Right atrium auricular region (tissue), 2 donors: ENCODE measurements at regions not wholly inside any gene's neighbourhood (a gene's known extent, or its start where the extent isn't known, plus 50 kb on each side); places are given as distances from the start of the nearest gene placed in this dataset.
A peak's percentile ranks its signal among the peaks of the same experiment; 100 is the strongest.

Source experiments
- DNase-seq: peaks from one replicate; pipeline ENCODE4 v3.0.0-alpha.2; 2019; ENCODE audit warnings: low spot score
- H3K27ac ChIP-seq, 2 donors: fragments of 200-600 bp; sonication (generic); 1 replicate in 1 of 2; 2 replicates in 1 of 2; pipeline ENCODE4 v1.5.1; 2016 to 2019
- H3K27me3 ChIP-seq, 2 donors: fragments of 200-600 bp; sonication (generic); one replicate each; pipeline versions ENCODE4 v1.5.1 to v1.6.0; 2017 to 2019
- H3K36me3 ChIP-seq: fragments of 200-600 bp; sonication (generic); one replicate; pipeline ENCODE4 v1.5.1; 2016
- H3K4me1 ChIP-seq, 2 donors: fragments of 200-600 bp; sonication (generic); one replicate each; pipeline versions ENCODE4 v1.5.1 to v1.6.0; 2017 to 2019
- H3K4me3 ChIP-seq, 2 donors: fragments of 200-600 bp; sonication (generic); 1 replicate in 1 of 2; 2 replicates in 1 of 2; pipeline ENCODE4 v1.5.1; 2017 to 2019; ENCODE audit warnings: mild to moderate bottlenecking in 1 of 2, moderate library complexity in 1 of 2
- H3K9me3 ChIP-seq, 2 donors: fragments of 200-600 bp; sonication (generic); one replicate each; pipeline ENCODE4 v1.5.1; 2019
- TF ChIP-seq, protein P1 (sequence below), 2 donors: fragments of 200-600 bp; sonication (generic); IDR thresholded peaks; one replicate each; pipeline ENCODE4 v1.5.1; 2019; ENCODE audit warnings: antibody characterized with exemption in 2 of 2

GRCh38 chr12:89247967-89248366, 104.3 kb downstream of the DUSP6 start:
- Histone ChIP-seq H3K4me3 (no peak overlapping the region), H3K4me1 (peaks cover 0 to 20% of the 10 kb centered on the region in 2 donors), H3K27ac (no peak overlapping the region), H3K36me3 (no peaks in the 10 kb centered on the region), H3K9me3 (no peaks in the 10 kb centered on the region), H3K27me3 (no peaks in the 10 kb centered on the region)
- no peak for DNase-seq
- TF ChIP-seq, protein P1, sequence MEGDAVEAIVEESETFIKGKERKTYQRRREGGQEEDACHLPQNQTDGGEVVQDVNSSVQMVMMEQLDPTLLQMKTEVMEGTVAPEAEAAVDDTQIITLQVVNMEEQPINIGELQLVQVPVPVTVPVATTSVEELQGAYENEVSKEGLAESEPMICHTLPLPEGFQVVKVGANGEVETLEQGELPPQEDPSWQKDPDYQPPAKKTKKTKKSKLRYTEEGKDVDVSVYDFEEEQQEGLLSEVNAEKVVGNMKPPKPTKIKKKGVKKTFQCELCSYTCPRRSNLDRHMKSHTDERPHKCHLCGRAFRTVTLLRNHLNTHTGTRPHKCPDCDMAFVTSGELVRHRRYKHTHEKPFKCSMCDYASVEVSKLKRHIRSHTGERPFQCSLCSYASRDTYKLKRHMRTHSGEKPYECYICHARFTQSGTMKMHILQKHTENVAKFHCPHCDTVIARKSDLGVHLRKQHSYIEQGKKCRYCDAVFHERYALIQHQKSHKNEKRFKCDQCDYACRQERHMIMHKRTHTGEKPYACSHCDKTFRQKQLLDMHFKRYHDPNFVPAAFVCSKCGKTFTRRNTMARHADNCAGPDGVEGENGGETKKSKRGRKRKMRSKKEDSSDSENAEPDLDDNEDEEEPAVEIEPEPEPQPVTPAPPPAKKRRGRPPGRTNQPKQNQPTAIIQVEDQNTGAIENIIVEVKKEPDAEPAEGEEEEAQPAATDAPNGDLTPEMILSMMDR (IDR thresholded peaks at IDR 0.05), result no peak

DNA sequence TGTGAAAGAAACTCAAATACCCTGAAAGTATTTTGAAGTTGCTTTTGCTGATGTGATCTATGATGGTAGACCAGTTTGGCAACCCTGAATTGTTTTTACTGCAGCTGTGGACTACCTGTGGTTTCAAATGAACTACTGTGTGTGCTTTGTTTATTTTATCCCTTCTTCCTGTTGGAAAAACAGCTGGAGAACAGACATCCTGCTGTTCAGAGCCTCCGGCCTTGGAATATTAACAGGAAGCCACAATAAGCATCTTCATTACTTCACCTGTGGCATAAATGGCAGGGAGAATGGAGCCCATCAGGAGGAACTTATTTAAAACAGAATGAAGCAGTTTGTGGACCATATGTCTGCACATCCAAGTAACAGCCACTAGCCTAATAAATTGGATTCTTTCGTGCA, 104.8 kb downstream of the DUSP6 start:
- Histone ChIP-seq H3K27ac (no peak overlapping the region), H3K36me3 (no peaks in the 10 kb centered on the region), H3K27me3 (no peaks in the 10 kb centered on the region), H3K4me1 (peaks cover 0 to 20% of the 10 kb centered on the region in 2 donors), H3K9me3 (no peaks in the 10 kb centered on the region), H3K4me3 (no peak overlapping the region)
- TF ChIP-seq, protein P1 (IDR thresholded peaks at IDR 0.05), result no peak
- DNase-seq, result no peak

DNA sequence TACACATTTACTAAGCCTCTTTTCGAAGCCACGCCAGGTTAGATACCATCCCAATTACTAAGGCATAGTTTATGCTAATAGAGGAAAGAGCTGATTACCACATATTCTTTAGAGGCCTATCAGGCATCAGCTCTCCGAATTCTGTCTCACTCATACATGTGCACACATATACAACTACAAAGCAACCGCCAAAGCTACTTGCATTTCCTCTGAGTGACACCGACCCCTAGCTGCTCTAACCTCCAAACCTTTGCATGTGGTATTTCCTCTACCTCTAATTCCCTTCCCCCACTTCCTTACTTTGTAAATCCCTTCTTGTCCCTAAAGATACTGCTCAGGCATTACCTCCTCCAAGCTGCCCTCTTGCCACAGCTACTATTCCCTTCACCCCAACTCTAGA, 107.2 kb downstream of the DUSP6 start:
- Histone ChIP-seq H3K27ac (no peak overlapping the region), H3K4me1 (peaks cover 0 to 6% of the 10 kb centered on the region in 2 donors), H3K27me3 (no peaks in the 10 kb centered on the region), H3K9me3 (peaks cover 0 to 7% of the 10 kb centered on the region in 2 donors), H3K4me3 (no peak overlapping the region), H3K36me3 (no peaks in the 10 kb centered on the region)
- TF ChIP-seq, protein P1 (IDR thresholded peaks at IDR 0.05), result no peak
- DNase-seq, result no peak

DNA sequence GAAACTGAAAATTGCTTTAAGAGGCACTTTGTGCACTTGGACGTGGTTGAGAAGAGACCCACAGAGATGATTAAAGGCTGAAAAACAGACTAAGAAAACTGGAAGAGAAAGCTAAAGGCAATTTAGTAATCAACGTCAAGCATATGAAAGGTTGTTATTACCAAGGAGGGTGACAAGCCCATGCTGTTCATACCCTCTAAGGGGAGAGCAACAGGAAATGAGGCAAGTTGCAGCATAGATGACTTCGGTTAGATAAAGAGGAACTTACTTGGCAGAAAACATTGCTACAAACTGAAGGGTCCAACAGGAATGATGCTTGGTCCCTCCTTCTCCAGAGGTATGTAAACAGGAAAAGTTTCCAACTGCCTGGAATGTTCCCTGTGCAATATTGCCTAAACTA, 107.8 kb downstream of the DUSP6 start:
- H3K27me3 ChIP-seq, result no peaks in the 10 kb centered on the region
- H3K4me3 ChIP-seq, result no peak overlapping the region
- no peaks in the 10 kb centered on the region for H3K36me3 ChIP-seq
- peaks cover 0 to 7% of the 10 kb centered on the region in 2 donors for H3K9me3 ChIP-seq
- peaks cover 0 to under 1% of the 10 kb centered on the region in 2 donors for H3K4me1 ChIP-seq
- TF ChIP-seq, protein P1 (IDR thresholded peaks at IDR 0.05), result no peak
- no peak for DNase-seq
- no peak overlapping the region for H3K27ac ChIP-seq

- H3K36me3 ChIP-seq, result no peaks in the 10 kb centered on the region
- H3K9me3 ChIP-seq, result peaks cover 0 to 7% of the 10 kb centered on the region in 2 donors
- DNase-seq, result no peak
- H3K4me3 ChIP-seq, result no peak overlapping the region
- H3K4me1 ChIP-seq, result peaks cover 0 to 5% of the 10 kb centered on the region in 2 donors
- H3K27me3 ChIP-seq, result no peaks in the 10 kb centered on the region
- TF ChIP-seq, protein P1 (IDR thresholded peaks at IDR 0.05), result no peak
- H3K27ac ChIP-seq, result no peak overlapping the region
These were observed 108.5 kb downstream of the DUSP6 start for GRCh38 chr12:89243771-89244170.

GRCh38 chr12:89239534-89239933, 112.8 kb downstream of the DUSP6 start:
- Histone ChIP-seq H3K9me3 (peaks cover 0 to 7% of the 10 kb centered on the region in 2 donors), H3K27ac (peak overlapping the region in 1 of 2 donors; percentile 60), H3K27me3 (no peaks in the 10 kb centered on the region), H3K4me3 (no peak overlapping the region), H3K4me1 (peaks cover 0 to 16% of the 10 kb centered on the region in 2 donors), H3K36me3 (no peaks in the 10 kb centered on the region)
- no peak for DNase-seq
- TF ChIP-seq, protein P1 (IDR thresholded peaks at IDR 0.05), result no peak
